Gastroesophageal sphincter (tissue), 4 donors: ENCODE measurements at regions not wholly inside any gene's neighbourhood (a gene's known extent, or its start where the extent isn't known, plus 50 kb on each side); places are given as distances from the start of the nearest gene placed in this dataset.

Experiments
- ATAC-seq: fragments of 150-250 bp; one replicate; pipeline ENCODE4 v1.9.1; 2016; ENCODE audit warnings: mild to moderate bottlenecking, moderate library complexity
- H3K27ac ChIP-seq, 4 donors: fragments of 200-600 bp; sonication (generic) in 3 of 4; 1 replicate in 3 of 4; 2 replicates in 1 of 4; pipeline ENCODE4 v1.5.1; 2016 to 2019
- H3K27me3 ChIP-seq: fragments of 200-600 bp; sonication (generic); one replicate; pipeline ENCODE4 v1.5.1; 2019
- H3K36me3 ChIP-seq, 2 donors: fragments of 200-600 bp; sonication (generic); one replicate each; pipeline ENCODE4 v1.5.1; 2019; ENCODE audit warnings: control low read depth in 1 of 2
- H3K4me1 ChIP-seq, 3 donors: fragments of 200-600 bp; sonication (generic); 1 replicate in 2 of 3; 2 replicates in 1 of 3; pipeline ENCODE4 v1.5.1; 2016 to 2019; ENCODE audit warnings: control low read depth in 2 of 3
- H3K4me3 ChIP-seq, 2 donors: fragments of 200-600 bp; sonication (generic); one replicate each; pipeline ENCODE4 v1.5.1; 2019; ENCODE audit warnings: mild to moderate bottlenecking in 1 of 2, moderate library complexity in 1 of 2
- H3K9me3 ChIP-seq, 3 donors: fragments of 200-600 bp; sonication (generic); one replicate each; pipeline ENCODE4 v1.5.1; 2017 to 2019; ENCODE audit warnings: control low read depth in 2 of 3
- CTCF ChIP-seq, 4 experiments: fragments of 200-600 bp in 2 of 4; fragments of 450-650 bp in 2 of 4; sonication (generic) in 1 of 4; IDR thresholded peaks; one replicate each; pipeline ENCODE4 v1.5.1; 2017 to 2019; ENCODE audit warnings: antibody characterized with exemption in 4 of 4, mild to moderate bottlenecking in 2 of 4, moderate library complexity in 2 of 4
- EP300 ChIP-seq: sonication (generic); formaldehyde crosslinking; IDR thresholded peaks from one replicate; pipeline ENCODE4 v1.6.1; 2017; ENCODE audit warnings: antibody characterized with exemption, mild to moderate bottlenecking
- POLR2A ChIP-seq, 2 donors: fragments of 450-650 bp; IDR thresholded peaks; one replicate each; pipeline ENCODE4 v1.6.1; 2017; ENCODE audit warnings: antibody characterized with exemption in 2 of 2, mild to moderate bottlenecking in 2 of 2, moderate library complexity in 1 of 2
- POLR2AphosphoS5 ChIP-seq: sonication (generic); formaldehyde crosslinking; IDR thresholded peaks from one replicate; pipeline ENCODE4 v1.6.1; 2017; ENCODE audit warnings: antibody characterized with exemption
- whole genome bisulfite sequencing, 2 donors: methylation state at CpG; one replicate each; pipeline ENCODE4 v1.1.5; 2018; ENCODE audit warnings: low coverage in 1 of 2; 5-methylcytosine and 5-hydroxymethylcytosine counted together

GRCh38 chr1:217273866-217274265, 357.0 kb downstream of the GPATCH2 start:
- no peaks in the 10 kb centered on the region for H3K27me3 ChIP-seq
- H3K4me3 ChIP-seq, result no peak overlapping the region
- H3K27ac ChIP-seq, result no peak overlapping the region
- TF ChIP-seq CTCF (IDR thresholded peaks at IDR 0.05), result no peak
- TF ChIP-seq EP300, result no peak
- no peak for TF ChIP-seq POLR2AphosphoS5
- TF ChIP-seq POLR2A (IDR thresholded peaks at IDR 0.05), result no peak
- H3K36me3 ChIP-seq, result no peaks in the 10 kb centered on the region
- H3K9me3 ChIP-seq, result no peaks in the 10 kb centered on the region
- no peak for ATAC-seq
- peaks cover 0 to 49% (median 12%) of the 10 kb centered on the region in 3 donors for H3K4me1 ChIP-seq
- WGBS, 2 donors, result 85 to 88% methylated on average over 10 of the region's 10 CpGs

- peak overlapping the region in 2 of 4 donors; percentile 45 to 52 for H3K27ac ChIP-seq
- no peak overlapping the region for H3K4me3 ChIP-seq
- no peaks in the 10 kb centered on the region for H3K27me3 ChIP-seq
- peak; percentile 34 for ATAC-seq
- no peak for TF ChIP-seq EP300
- no peak for TF ChIP-seq POLR2AphosphoS5
- no peak for TF ChIP-seq POLR2A (IDR thresholded peaks at IDR 0.05)
- no peak for TF ChIP-seq CTCF (IDR thresholded peaks at IDR 0.05)
- H3K9me3 ChIP-seq, result no peaks in the 10 kb centered on the region
- no peaks in the 10 kb centered on the region for H3K36me3 ChIP-seq
- H3K4me1 ChIP-seq, result peaks cover 0 to 48% (median 12%) of the 10 kb centered on the region in 3 donors
- 11 to 27% methylated on average over 1 to 2 of the region's 2 CpGs for WGBS, 2 donors
Observed at GRCh38 chr1:217272385-217272784, 358.5 kb downstream of the GPATCH2 start.

- peaks cover 0 to 31% (median 3%) of the 10 kb centered on the region in 3 donors for H3K4me1 ChIP-seq
- no peaks in the 10 kb centered on the region for H3K9me3 ChIP-seq
- no peak overlapping the region for H3K4me3 ChIP-seq
- H3K27ac ChIP-seq, result peak overlapping the region in 2 of 4 donors; percentile 20 to 34
- no peaks in the 10 kb centered on the region for H3K36me3 ChIP-seq
- WGBS, 2 donors, result 20 to 28% methylated on average over 4 of the region's 4 CpGs
- H3K27me3 ChIP-seq, result no peaks in the 10 kb centered on the region
- no peak for ATAC-seq
- TF ChIP-seq EP300, result no peak
- TF ChIP-seq CTCF (IDR thresholded peaks at IDR 0.05), result no peak
- TF ChIP-seq POLR2A (IDR thresholded peaks at IDR 0.05), result no peak
- no peak for TF ChIP-seq POLR2AphosphoS5
Observed at GRCh38 chr1:217270101-217270500, 360.8 kb downstream of the GPATCH2 start.

- no peaks in the 10 kb centered on the region for H3K9me3 ChIP-seq
- no peak for ATAC-seq
- no peak overlapping the region for H3K27ac ChIP-seq
- H3K4me3 ChIP-seq, result no peak overlapping the region
- H3K4me1 ChIP-seq, result peaks cover 0 to 26% (median 2%) of the 10 kb centered on the region in 3 donors
- no peaks in the 10 kb centered on the region for H3K27me3 ChIP-seq
- H3K36me3 ChIP-seq, result no peaks in the 10 kb centered on the region
- TF ChIP-seq POLR2AphosphoS5, result no peak
- no peak for TF ChIP-seq EP300
- TF ChIP-seq CTCF (IDR thresholded peaks at IDR 0.05), result no peak
- 86 to 89% methylated on average over 5 of the region's 5 CpGs for WGBS, 2 donors
Observed at GRCh38 chr1:217268058-217268457, 362.8 kb downstream of the GPATCH2 start.

GRCh38 chr1:217261636-217262035, 369.3 kb downstream of the GPATCH2 start:
- Histone ChIP-seq H3K27me3 (no peaks in the 10 kb centered on the region), H3K27ac (no peak overlapping the region), H3K4me1 (peaks cover 0 to 6% (median 0%) of the 10 kb centered on the region in 3 donors), H3K9me3 (no peaks in the 10 kb centered on the region), H3K36me3 (no peaks in the 10 kb centered on the region), H3K4me3 (no peak overlapping the region)
- WGBS, 2 donors, result 28 to 69% methylated on average over 2 of the region's 2 CpGs
- no peak for TF ChIP-seq CTCF (IDR thresholded peaks at IDR 0.05)
- TF ChIP-seq EP300, result no peak
- TF ChIP-seq POLR2AphosphoS5, result no peak
- TF ChIP-seq POLR2A (IDR thresholded peaks at IDR 0.05), result no peak
- ATAC-seq, result no peak
